H9 (cell line): ENCODE measurements at regions not wholly inside any gene's neighbourhood (a gene's known extent, or its start where the extent isn't known, plus 50 kb on each side); places are given as distances from the start of the nearest gene placed in this dataset.

Experiments
- DNase-seq: peaks from one replicate; pipeline ENCODE4 v3.0.0-alpha.2; 2017
- H2AFZ ChIP-seq: one replicate; pipeline ENCODE4 v1.6.1; 2013; ENCODE audit warnings: mild to moderate bottlenecking, low read length, control low read depth, moderate library complexity
- H2AK5ac ChIP-seq: 2 replicates; pipeline ENCODE4 v1.6.1; 2013; ENCODE audit warnings: low read length, control low read depth, mixed read lengths; ENCODE audit not compliant: insufficient read length
- H2BK120ac ChIP-seq: one replicate; pipeline ENCODE4 v1.6.1; 2013; ENCODE audit warnings: low read depth, mild to moderate bottlenecking, low read length, control low read depth, inconsistent platforms; ENCODE audit not compliant: poor library complexity, severe bottlenecking
- H2BK12ac ChIP-seq: 2 replicates; pipeline ENCODE4 v1.6.1; 2013; ENCODE audit warnings: low read length, control low read depth, mixed read lengths, low read depth; ENCODE audit not compliant: insufficient read length
- H2BK15ac ChIP-seq: 2 replicates; pipeline ENCODE4 v1.6.1; 2013; ENCODE audit warnings: low read depth, low read length, control low read depth
- H2BK20ac ChIP-seq: one replicate; pipeline ENCODE4 v1.6.1; 2013; ENCODE audit warnings: low read depth, mild to moderate bottlenecking, low read length, control low read depth, inconsistent platforms; ENCODE audit not compliant: poor library complexity, severe bottlenecking
- H2BK5ac ChIP-seq: 2 replicates; pipeline ENCODE4 v1.6.1; 2013; ENCODE audit warnings: low read length, control low read depth, mixed read lengths; ENCODE audit not compliant: insufficient read length
- H3K14ac ChIP-seq: 2 replicates; pipeline ENCODE4 v1.6.1; 2013; ENCODE audit warnings: low read length, control low read depth; ENCODE audit not compliant: insufficient read depth
- H3K18ac ChIP-seq: 2 replicates; pipeline ENCODE4 v1.6.1; 2013; ENCODE audit warnings: low read depth, mild to moderate bottlenecking, mixed read lengths, low read length, control low read depth; ENCODE audit not compliant: insufficient read length
- H3K23ac ChIP-seq: 2 replicates; pipeline ENCODE4 v1.6.1; 2013; ENCODE audit warnings: low read length, control low read depth, mixed read lengths, low read depth; ENCODE audit not compliant: insufficient read length
- H3K23me2 ChIP-seq: 2 replicates; pipeline ENCODE4 v1.6.1; 2013; ENCODE audit warnings: low read depth, mild to moderate bottlenecking, mixed read lengths, low read length, control low read depth; ENCODE audit not compliant: insufficient read length, poor library complexity, severe bottlenecking
- H3K27ac ChIP-seq: 2 replicates; pipeline ENCODE4 v1.5.1; 2013; ENCODE audit warnings: low read length, control low read depth, mixed read lengths, low read depth; ENCODE audit not compliant: insufficient read length
- H3K27me3 ChIP-seq: 2 replicates; pipeline ENCODE4 v1.6.1; 2013; ENCODE audit warnings: low read length, control low read depth, inconsistent platforms; ENCODE audit not compliant: insufficient read depth
- H3K4ac ChIP-seq: 2 replicates; pipeline ENCODE4 v1.6.1; 2013; ENCODE audit warnings: low read depth, mild to moderate bottlenecking, control low read depth, inconsistent platforms, low read length, moderate library complexity
- H3K4me1 ChIP-seq: 2 replicates; pipeline ENCODE4 v1.6.1; 2013; ENCODE audit warnings: low read length, control low read depth, inconsistent platforms; ENCODE audit not compliant: insufficient read depth
- H3K4me2 ChIP-seq: 2 replicates; pipeline ENCODE4 v1.6.1; 2013; ENCODE audit warnings: low read length, control low read depth, mixed read lengths; ENCODE audit not compliant: insufficient read length, insufficient read depth
- H3K56ac ChIP-seq: 2 replicates; pipeline ENCODE4 v1.6.1; 2013; ENCODE audit warnings: low read depth, mild to moderate bottlenecking, mixed read lengths, low read length, control low read depth; ENCODE audit not compliant: insufficient read length
- H3K79me1 ChIP-seq: 2 replicates; pipeline ENCODE4 v1.6.1; 2013; ENCODE audit warnings: low read depth, mild to moderate bottlenecking, moderate library complexity, low read length, control low read depth, inconsistent platforms; ENCODE audit not compliant: insufficient read depth, poor library complexity, severe bottlenecking
- H3K79me2 ChIP-seq: 2 replicates; pipeline ENCODE4 v1.6.1; 2013; ENCODE audit warnings: low read length, control low read depth, inconsistent platforms; ENCODE audit not compliant: insufficient read depth
- H3K9ac ChIP-seq: 2 replicates; pipeline ENCODE4 v1.6.1; 2013; ENCODE audit warnings: low read length, control low read depth, mixed read lengths; ENCODE audit not compliant: insufficient read length; ENCODE audit errors: extremely low read depth
- H3K9me3 ChIP-seq: one replicate; pipeline ENCODE4 v1.6.1; 2013; ENCODE audit warnings: low read depth, low read length, inconsistent platforms; ENCODE audit not compliant: control insufficient read depth
- H3T11ph ChIP-seq: one replicate; pipeline ENCODE4 v1.6.1; 2013; ENCODE audit warnings: mild to moderate bottlenecking, low read length, control low read depth, inconsistent platforms
- H4K20me1 ChIP-seq: one replicate; pipeline ENCODE4 v1.6.1; 2013; ENCODE audit not compliant: control insufficient read depth, insufficient read length, insufficient read depth
- H4K5ac ChIP-seq: 2 replicates; pipeline ENCODE4 v1.6.1; 2013; ENCODE audit warnings: low read depth, mild to moderate bottlenecking, mixed read lengths, low read length, control low read depth; ENCODE audit not compliant: insufficient read length
- H4K8ac ChIP-seq: replicated peaks from 2 replicates; pipeline ENCODE4 v1.6.1; 2013; ENCODE audit warnings: low read length, control low read depth, mixed read lengths, low read depth; ENCODE audit not compliant: insufficient read length
- H4K91ac ChIP-seq: 2 replicates; pipeline ENCODE4 v1.6.1; 2013; ENCODE audit warnings: low read depth, mild to moderate bottlenecking, moderate library complexity, mixed read lengths, low read length, control low read depth; ENCODE audit not compliant: insufficient read length
- H3K27ac Mint-ChIP-seq, 3 experiments: 2 replicates in 2 of 3; 3 replicates in 1 of 3; pipeline ENCODE4 v1.8.0; 2020 to 2021; ENCODE audit warnings: mixed read lengths in 3 of 3, mild to moderate bottlenecking in 1 of 3, moderate library complexity in 1 of 3
- H3K27me3 Mint-ChIP-seq: 2 replicates; pipeline ENCODE4 v1.8.0; 2021; ENCODE audit warnings: low read depth, mild to moderate bottlenecking, moderate library complexity, mixed read lengths
- H3K36me3 Mint-ChIP-seq, 3 experiments: 2 replicates in 2 of 3; 3 replicates in 1 of 3; pipeline ENCODE4 v1.8.0; 2020 to 2021; ENCODE audit warnings: low read depth in 3 of 3, mixed read lengths in 3 of 3; ENCODE audit not compliant: insufficient read depth in 1 of 3
- H3K4me1 Mint-ChIP-seq, 2 experiments: 2 replicates each; pipeline ENCODE4 v1.8.0; 2020; ENCODE audit warnings: mixed read lengths in 2 of 2
- H3K4me3 Mint-ChIP-seq, 2 experiments: 2 replicates in 1 of 2; 3 replicates in 1 of 2; pipeline ENCODE4 v1.8.0; 2020 to 2021; ENCODE audit warnings: mild to moderate bottlenecking in 2 of 2, mixed read lengths in 2 of 2, moderate library complexity in 1 of 2
- H3K9me3 Mint-ChIP-seq, 2 experiments: 2 replicates in 1 of 2; 3 replicates in 1 of 2; pipeline ENCODE4 v1.8.0; 2020; ENCODE audit warnings: mild to moderate bottlenecking in 2 of 2, mixed read lengths in 2 of 2, moderate library complexity in 1 of 2
- WGBS: extraction: QIAGEN DNeasy Blood & Tissue Kit; methylation state at CpG from one replicate; pipeline ENCODE4 v1.1.7; 2013; ENCODE audit warnings: missing lambda C conversion rate, low lambda C conversion rate, mixed read lengths; ENCODE audit not compliant: insufficient read length; ENCODE audit errors: extremely low coverage; 5-methylcytosine and 5-hydroxymethylcytosine counted together
- TF ChIP-seq, protein P1 (sequence below): fragments of 200-600 bp; sonication (generic); conservative IDR thresholded peaks from 3 replicates; pipeline ENCODE4 v1.8.0; 2021; ENCODE audit warnings: antibody characterized with exemption, mild to moderate bottlenecking

DNA sequence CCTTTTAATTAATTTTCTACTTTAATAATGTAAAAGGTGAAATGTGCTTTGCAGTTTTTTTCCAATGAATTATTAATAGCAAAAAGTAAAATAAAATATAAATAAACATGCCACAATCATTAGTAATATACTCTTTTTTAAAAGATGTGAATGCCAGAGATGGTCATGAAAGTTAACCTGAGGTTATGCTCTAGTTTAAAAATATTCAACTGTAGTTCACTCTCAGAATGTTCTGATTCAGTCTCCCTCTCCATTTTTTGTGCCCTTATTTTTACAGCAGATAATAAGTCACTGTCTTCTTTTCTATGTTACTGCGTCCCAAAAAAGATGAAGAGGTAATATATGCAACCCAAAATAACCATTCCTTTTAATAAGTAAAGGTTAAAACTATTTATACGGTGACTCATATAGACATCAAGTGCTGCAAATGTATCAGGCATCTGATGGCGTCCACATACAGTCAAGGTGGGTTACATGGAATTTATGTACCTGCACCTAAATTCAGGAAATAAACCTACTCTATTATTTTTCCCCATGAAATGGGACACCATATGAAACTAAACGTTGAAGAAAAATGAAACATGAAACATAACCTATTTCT lies 153.6 kb upstream of the ZNF804A start:
- H2BK20ac ChIP-seq: no peak overlapping the region
- no peak overlapping the region for H3K27ac ChIP-seq
- Mint-ChIP-seq H3K27ac (no peak overlapping the region), H3K36me3 (no peaks in the 10 kb centered on the region), H3K4me3 (no peak overlapping the region), H3K4me1 (no peaks in the 10 kb centered on the region), H3K27me3 (no peaks in the 10 kb centered on the region), H3K9me3 (no peaks in the 10 kb centered on the region)
- no peak overlapping the region for H3K56ac ChIP-seq
- no peaks in the 10 kb centered on the region for H4K20me1 ChIP-seq
- no peaks in the 10 kb centered on the region for H3K9me3 ChIP-seq
- H2AFZ ChIP-seq: no peak overlapping the region
- DNase-seq: no peak
- H3K4me2 ChIP-seq: no peak overlapping the region
- H2BK5ac ChIP-seq: no peak overlapping the region
- no peak overlapping the region for H3K9ac ChIP-seq
- WGBS: no CpG with 5 or more reads among the region's 4 CpGs
- H2BK12ac ChIP-seq: no peak overlapping the region
- no peak overlapping the region for H3K14ac ChIP-seq
- no peaks in the 10 kb centered on the region for H3K23me2 ChIP-seq
- no peaks in the 10 kb centered on the region for H3K27me3 ChIP-seq
- no peak overlapping the region for H4K91ac ChIP-seq
- no peaks in the 10 kb centered on the region for H3K79me2 ChIP-seq
- H3T11ph ChIP-seq: no peak overlapping the region
- H4K5ac ChIP-seq: no peak overlapping the region
- H3K23ac ChIP-seq: no peak overlapping the region
- H4K8ac ChIP-seq: no peak overlapping the region
- no peak overlapping the region for H2AK5ac ChIP-seq
- no peak overlapping the region for H3K4ac ChIP-seq
- H3K4me1 ChIP-seq: no peaks in the 10 kb centered on the region; the same call in 1 of the 2 replicates
- no peak overlapping the region for H3K18ac ChIP-seq
- no peaks in the 10 kb centered on the region for H3K79me1 ChIP-seq
- H2BK15ac ChIP-seq: no peak overlapping the region
- TF ChIP-seq, protein P1, sequence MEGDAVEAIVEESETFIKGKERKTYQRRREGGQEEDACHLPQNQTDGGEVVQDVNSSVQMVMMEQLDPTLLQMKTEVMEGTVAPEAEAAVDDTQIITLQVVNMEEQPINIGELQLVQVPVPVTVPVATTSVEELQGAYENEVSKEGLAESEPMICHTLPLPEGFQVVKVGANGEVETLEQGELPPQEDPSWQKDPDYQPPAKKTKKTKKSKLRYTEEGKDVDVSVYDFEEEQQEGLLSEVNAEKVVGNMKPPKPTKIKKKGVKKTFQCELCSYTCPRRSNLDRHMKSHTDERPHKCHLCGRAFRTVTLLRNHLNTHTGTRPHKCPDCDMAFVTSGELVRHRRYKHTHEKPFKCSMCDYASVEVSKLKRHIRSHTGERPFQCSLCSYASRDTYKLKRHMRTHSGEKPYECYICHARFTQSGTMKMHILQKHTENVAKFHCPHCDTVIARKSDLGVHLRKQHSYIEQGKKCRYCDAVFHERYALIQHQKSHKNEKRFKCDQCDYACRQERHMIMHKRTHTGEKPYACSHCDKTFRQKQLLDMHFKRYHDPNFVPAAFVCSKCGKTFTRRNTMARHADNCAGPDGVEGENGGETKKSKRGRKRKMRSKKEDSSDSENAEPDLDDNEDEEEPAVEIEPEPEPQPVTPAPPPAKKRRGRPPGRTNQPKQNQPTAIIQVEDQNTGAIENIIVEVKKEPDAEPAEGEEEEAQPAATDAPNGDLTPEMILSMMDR: no peak
- no peak overlapping the region for H2BK120ac ChIP-seq
